RWPE2 (cell line): ENCODE measurements at regions not wholly inside any gene's neighbourhood (a gene's known extent, or its start where the extent isn't known, plus 50 kb on each side); places are given as distances from the start of the nearest gene placed in this dataset.
A peak's percentile ranks its signal among the peaks of the same experiment; 100 is the strongest.

Experiments
- ATAC-seq: fragments of 200-7000 bp; cut with Tn5 transposase; 3 replicates; pipeline ENCODE4 v1.9.1; 2021; ENCODE audit warnings: low read depth
- DNase-seq: peaks from one replicate; pipeline ENCODE4 v3.0.0-alpha.2; 2020; ENCODE audit warnings: low spot score
- H3K27ac ChIP-seq: fragments of 450-650 bp; 2 replicates; pipeline ENCODE4 v1.5.1; 2017; ENCODE audit warnings: mild to moderate bottlenecking; ENCODE audit not compliant: poor library complexity, severe bottlenecking
- H3K27me3 ChIP-seq: fragments of 250-450 bp; sonication (Bioruptor Pico); 2 replicates; pipeline ENCODE4 v1.5.1; 2021; ENCODE audit warnings: mild to moderate bottlenecking, moderate library complexity; ENCODE audit not compliant: insufficient read depth, poor library complexity, severe bottlenecking
- H3K36me3 ChIP-seq: fragments of 250-450 bp; sonication (Bioruptor Pico); 2 replicates; pipeline ENCODE4 v1.5.1; 2020; ENCODE audit warnings: low read depth, mild to moderate bottlenecking, moderate library complexity
- H3K4me1 ChIP-seq: fragments of 250-450 bp; sonication (Bioruptor Pico); 2 replicates; pipeline ENCODE4 v1.5.1; 2021; ENCODE audit warnings: mild to moderate bottlenecking, moderate library complexity; ENCODE audit not compliant: insufficient read depth, poor library complexity, severe bottlenecking
- H3K4me3 ChIP-seq: fragments of 250-450 bp; sonication (Bioruptor Pico); 2 replicates; pipeline ENCODE4 v1.5.1; 2021; ENCODE audit warnings: mild to moderate bottlenecking, moderate library complexity; ENCODE audit not compliant: severe bottlenecking
- H3K9me3 ChIP-seq: fragments of 250-450 bp; sonication (Bioruptor Pico); 2 replicates; pipeline ENCODE4 v1.5.1; 2021; ENCODE audit warnings: mild to moderate bottlenecking, moderate library complexity; ENCODE audit not compliant: severe bottlenecking
- CTCF ChIP-seq: fragments of 450-650 bp; IDR thresholded peaks from one replicate; pipeline ENCODE4 v1.5.1; 2017; ENCODE audit warnings: mild to moderate bottlenecking, moderate library complexity; ENCODE audit not compliant: poor library complexity, severe bottlenecking

GRCh38 chr6:1027795-1028569, 283.9 kb upstream of the FOXQ1 start:
- no peak for ATAC-seq
- DNase-seq = no peak
- Histone ChIP-seq H3K9me3 (no peaks in the 10 kb centered on the region), H3K27me3 (no peaks in the 10 kb centered on the region), H3K36me3 (no peaks in the 10 kb centered on the region), H3K4me3 (no peak overlapping the region), H3K27ac (no peak overlapping the region), H3K4me1 (peaks cover 5% of the 10 kb centered on the region)
- TF ChIP-seq CTCF = no peak

GRCh38 chr6:1027109-1027794, 284.6 kb upstream of the FOXQ1 start:
- ATAC-seq = peak; percentile 74; the same call in 2 of the 3 replicates

GRCh38 chr6:1025821-1026220, 286.1 kb upstream of the FOXQ1 start:
- H3K4me3 ChIP-seq = no peak overlapping the region

More at GRCh38 chr6:1027109-1027794, 284.6 kb upstream of the FOXQ1 start:
- TF ChIP-seq CTCF = no peak
- DNase-seq = no peak
- Histone ChIP-seq H3K9me3 (no peaks in the 10 kb centered on the region), H3K27me3 (no peaks in the 10 kb centered on the region), H3K4me1 (peaks cover 5% of the 10 kb centered on the region), H3K4me3 (no peak overlapping the region), H3K36me3 (no peaks in the 10 kb centered on the region), H3K27ac (no peak overlapping the region)

GRCh38 chr6:1024587-1024986, 287.3 kb upstream of the FOXQ1 start:
- Histone ChIP-seq H3K36me3 (no peaks in the 10 kb centered on the region), H3K27me3 (no peaks in the 10 kb centered on the region), H3K4me1 (peaks cover 5% of the 10 kb centered on the region), H3K27ac (no peak overlapping the region), H3K9me3 (no peaks in the 10 kb centered on the region), H3K4me3 (no peak overlapping the region)
- ATAC-seq (peak; percentile 80), DNase-seq (no peak)
- no peak for TF ChIP-seq CTCF

More at GRCh38 chr6:1025821-1026220, 286.1 kb upstream of the FOXQ1 start:
- ATAC-seq = no peak
- no peaks in the 10 kb centered on the region for H3K36me3 ChIP-seq
- no peaks in the 10 kb centered on the region for H3K27me3 ChIP-seq
- no peak for TF ChIP-seq CTCF
- no peaks in the 10 kb centered on the region for H3K9me3 ChIP-seq
- no peak overlapping the region for H3K27ac ChIP-seq
- DNase-seq = no peak
- H3K4me1 ChIP-seq = peaks cover 5% of the 10 kb centered on the region

- Histone ChIP-seq H3K9me3 (no peaks in the 10 kb centered on the region), H3K36me3 (no peaks in the 10 kb centered on the region), H3K4me1 (peaks cover 5% of the 10 kb centered on the region), H3K27ac (no peak overlapping the region), H3K27me3 (no peaks in the 10 kb centered on the region), H3K4me3 (no peak overlapping the region)
- no peak for DNase-seq
- no peak for ATAC-seq
- TF ChIP-seq CTCF = no peak
Observed at GRCh38 chr6:1024161-1024560, 287.7 kb upstream of the FOXQ1 start.
